Ovary (tissue), 7 donors: ENCODE measurements at regions not wholly inside any gene's neighbourhood (a gene's known extent, or its start where the extent isn't known, plus 50 kb on each side); places are given as distances from the start of the nearest gene placed in this dataset.

Source experiments
- DNase-seq, 5 donors: peaks; one replicate each; pipeline ENCODE4 v3.0.0-alpha.2; 2019 to 2020
- H3K27ac ChIP-seq, 2 donors: fragments of 200-600 bp; one replicate each; pipeline versions ENCODE4 v1.5.1 to v1.8.0; 2019 to 2022
- H3K27me3 ChIP-seq: fragments of 200-600 bp; one replicate; pipeline ENCODE4 v1.8.0; 2022
- H3K36me3 ChIP-seq: fragments of 200-600 bp; sonication (generic); one replicate; pipeline ENCODE4 v1.5.1; 2019
- H3K4me1 ChIP-seq: one replicate; pipeline ENCODE4 v1.8.1; 2013; ENCODE audit warnings: mild to moderate bottlenecking, moderate library complexity; ENCODE audit not compliant: insufficient read depth
- H3K4me3 ChIP-seq: fragments of 200-600 bp; sonication (generic); one replicate; pipeline ENCODE4 v1.5.1; 2017
- H3K9me3 ChIP-seq, 2 donors: fragments of 200-600 bp in 1 of 2; sonication (generic) in 1 of 2; one replicate each; pipeline versions ENCODE4 v1.5.1 to v1.8.1; 2013 to 2019; ENCODE audit warnings: mild to moderate bottlenecking in 1 of 2, moderate library complexity in 1 of 2
- EP300 ChIP-seq: sonication (generic); formaldehyde crosslinking; IDR thresholded peaks from one replicate; pipeline ENCODE4 v1.6.1; 2017; ENCODE audit warnings: antibody characterized with exemption
- POLR2A ChIP-seq: fragments of 450-650 bp; IDR thresholded peaks from one replicate; pipeline ENCODE4 v1.6.1; 2017; ENCODE audit warnings: antibody characterized with exemption, mild to moderate bottlenecking, moderate library complexity
- WGBS, 3 donors: extraction: QIAGEN DNeasy Blood & Tissue Kit in 1 of 3; methylation state at CpG; one replicate each; pipeline versions ENCODE4 v1.1.5 to v1.1.7; 2013 to 2017; 5-methylcytosine and 5-hydroxymethylcytosine counted together
- intact Hi-C, 4 donors: fragments of 100-400 bp; cut with DNase I; formaldehyde crosslinking; loops; one replicate each; pipeline versions ENCODE4 v1.11.0 to v1.15.1; 2022 to 2023
- TF ChIP-seq, protein P1 (sequence below), 3 donors: fragments of 450-650 bp in 2 of 3; fragments of 200-600 bp in 1 of 3; IDR thresholded peaks; one replicate each; pipeline versions ENCODE4 v1.5.1 to v1.8.0; 2016 to 2022; ENCODE audit warnings: antibody characterized with exemption in 3 of 3, mild to moderate bottlenecking in 1 of 3
- donor health status: DM: no; HTN: no; CAD: no; lungs with moderate emphysema.
- donor health status: DM: no; HTN: no; CAD: no.
- donor health status: Bipolar disorder and iron deficiency.
- donor health status: DM: no; HTN: no; CAD: no.
- donor health status: DM: yes; HTN: yes; CAD: no.

DNA sequence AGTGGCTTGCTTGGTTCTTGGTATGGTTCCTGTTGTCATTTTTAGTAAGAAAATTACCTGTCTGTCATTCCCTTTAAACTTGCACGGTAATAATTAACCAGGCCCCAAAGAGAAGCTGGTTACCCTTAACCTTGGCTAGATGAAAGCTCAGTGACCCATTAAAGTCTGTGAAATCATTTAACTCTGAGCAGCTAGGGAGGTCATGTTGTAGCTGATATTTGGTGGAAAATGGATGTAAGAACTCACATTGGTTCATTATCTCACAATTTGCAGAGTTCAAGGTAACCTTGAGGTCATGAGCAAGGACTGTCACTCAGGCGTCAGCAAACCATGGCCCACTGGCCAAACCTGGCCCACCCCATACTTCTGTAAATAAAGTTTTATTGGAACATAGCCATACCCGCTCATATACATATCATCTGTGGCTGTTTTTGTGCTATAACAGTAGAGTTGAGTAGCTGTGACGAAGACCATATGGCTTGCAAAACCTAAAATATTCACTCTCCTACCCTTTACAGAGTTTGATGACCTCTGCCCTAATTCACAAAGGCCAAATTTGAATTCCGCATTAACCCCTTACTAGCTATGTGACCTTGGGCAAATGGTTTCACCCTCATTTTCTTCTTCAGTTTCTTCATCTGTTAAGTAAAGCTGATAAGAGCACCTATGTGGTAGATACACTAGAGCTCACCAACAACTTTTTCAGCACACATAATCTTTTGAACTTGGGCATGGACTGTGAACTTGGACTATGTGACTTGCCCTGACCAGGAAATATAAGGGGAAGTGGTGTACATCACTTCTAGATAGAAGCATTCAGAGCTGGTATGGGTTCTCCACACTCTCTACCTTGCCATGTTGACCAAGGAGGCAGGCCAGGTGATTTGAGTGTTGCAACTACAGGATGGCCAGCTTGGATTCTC lies 61.5 kb upstream of the CPEB4 start:
- no peak for DNase-seq
- Histone ChIP-seq H3K4me3 (no peak overlapping the region), H3K9me3 (no peaks in the 10 kb centered on the region), H3K4me1 (peaks cover 8% of the 10 kb centered on the region), H3K36me3 (no peaks in the 10 kb centered on the region), H3K27me3 (no peaks in the 10 kb centered on the region), H3K27ac (no peak overlapping the region)
- WGBS, 3 donors: 81 to 89% (median 83%) methylated on average over 5 of the region's 5 CpGs
- TF ChIP-seq, protein P1, sequence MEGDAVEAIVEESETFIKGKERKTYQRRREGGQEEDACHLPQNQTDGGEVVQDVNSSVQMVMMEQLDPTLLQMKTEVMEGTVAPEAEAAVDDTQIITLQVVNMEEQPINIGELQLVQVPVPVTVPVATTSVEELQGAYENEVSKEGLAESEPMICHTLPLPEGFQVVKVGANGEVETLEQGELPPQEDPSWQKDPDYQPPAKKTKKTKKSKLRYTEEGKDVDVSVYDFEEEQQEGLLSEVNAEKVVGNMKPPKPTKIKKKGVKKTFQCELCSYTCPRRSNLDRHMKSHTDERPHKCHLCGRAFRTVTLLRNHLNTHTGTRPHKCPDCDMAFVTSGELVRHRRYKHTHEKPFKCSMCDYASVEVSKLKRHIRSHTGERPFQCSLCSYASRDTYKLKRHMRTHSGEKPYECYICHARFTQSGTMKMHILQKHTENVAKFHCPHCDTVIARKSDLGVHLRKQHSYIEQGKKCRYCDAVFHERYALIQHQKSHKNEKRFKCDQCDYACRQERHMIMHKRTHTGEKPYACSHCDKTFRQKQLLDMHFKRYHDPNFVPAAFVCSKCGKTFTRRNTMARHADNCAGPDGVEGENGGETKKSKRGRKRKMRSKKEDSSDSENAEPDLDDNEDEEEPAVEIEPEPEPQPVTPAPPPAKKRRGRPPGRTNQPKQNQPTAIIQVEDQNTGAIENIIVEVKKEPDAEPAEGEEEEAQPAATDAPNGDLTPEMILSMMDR (IDR thresholded peaks at IDR 0.05): no peak
- TF ChIP-seq POLR2A: no peak
- intact Hi-C loops: no loop called here

DNA sequence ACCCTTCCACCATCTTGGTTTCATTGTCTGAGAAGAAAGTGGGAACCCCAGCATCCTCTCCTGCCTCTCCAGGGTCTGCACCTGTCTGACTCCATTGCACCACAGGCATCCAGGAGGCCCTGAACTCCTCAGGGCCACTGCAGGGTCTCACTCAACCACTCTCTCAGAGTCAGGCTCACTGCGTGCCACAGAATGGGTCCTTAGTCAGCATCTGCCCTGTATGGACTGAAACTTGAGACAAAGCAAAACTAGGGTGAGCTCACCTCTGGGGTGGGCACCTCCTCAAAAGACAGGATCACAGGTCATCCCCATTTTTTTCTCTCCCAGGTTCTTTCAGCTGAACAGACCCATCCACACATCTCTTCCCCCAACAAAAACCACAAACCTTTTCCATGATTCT lies 59.2 kb upstream of the CPEB4 start:
- H3K36me3 ChIP-seq: no peaks in the 10 kb centered on the region
- WGBS, 3 donors: 97 to 100% (median 100%) methylated on average over 1 of the region's 1 CpG
- no peaks in the 10 kb centered on the region for H3K9me3 ChIP-seq
- no peak for DNase-seq
- H3K27ac ChIP-seq: no peak overlapping the region
- H3K27me3 ChIP-seq: no peaks in the 10 kb centered on the region
- peaks cover 6% of the 10 kb centered on the region for H3K4me1 ChIP-seq
- H3K4me3 ChIP-seq: no peak overlapping the region
- intact Hi-C loops: no loop called here
- TF ChIP-seq POLR2A (no peak), EP300 (no peak)
- TF ChIP-seq, protein P1 (IDR thresholded peaks at IDR 0.05): no peak

DNA sequence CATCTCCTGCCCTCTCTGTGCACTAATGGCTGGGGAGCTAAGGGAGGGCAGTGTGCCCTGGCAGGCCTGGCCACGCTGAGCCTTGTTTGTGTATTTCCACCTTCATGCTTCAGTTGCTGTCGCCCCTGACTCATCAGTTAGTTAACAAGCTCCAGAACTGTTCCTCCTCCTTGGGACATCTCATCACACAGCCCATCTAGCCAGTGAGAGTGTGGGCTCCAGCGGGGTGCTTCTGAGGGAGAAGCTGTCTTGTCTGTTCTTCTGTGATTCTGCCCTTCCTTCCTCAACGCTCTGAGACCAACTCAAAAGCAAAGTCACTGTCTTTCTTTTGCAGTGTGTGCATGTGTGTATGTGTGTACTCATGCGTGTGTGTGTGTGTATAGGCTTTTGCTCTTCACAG lies 58.3 kb upstream of the CPEB4 start:
- Histone ChIP-seq H3K4me1 (peaks cover 6% of the 10 kb centered on the region), H3K36me3 (no peaks in the 10 kb centered on the region), H3K27ac (no peak overlapping the region), H3K9me3 (no peaks in the 10 kb centered on the region), H3K27me3 (no peaks in the 10 kb centered on the region), H3K4me3 (no peak overlapping the region)
- DNase-seq: no peak
- WGBS, 3 donors: 83 to 93% (median 87%) methylated on average over 5 of the region's 5 CpGs
- intact Hi-C loops: no loop called here
- TF ChIP-seq EP300: no peak
- no peak for TF ChIP-seq POLR2A
- TF ChIP-seq, protein P1 (IDR thresholded peaks at IDR 0.05): no peak

DNA sequence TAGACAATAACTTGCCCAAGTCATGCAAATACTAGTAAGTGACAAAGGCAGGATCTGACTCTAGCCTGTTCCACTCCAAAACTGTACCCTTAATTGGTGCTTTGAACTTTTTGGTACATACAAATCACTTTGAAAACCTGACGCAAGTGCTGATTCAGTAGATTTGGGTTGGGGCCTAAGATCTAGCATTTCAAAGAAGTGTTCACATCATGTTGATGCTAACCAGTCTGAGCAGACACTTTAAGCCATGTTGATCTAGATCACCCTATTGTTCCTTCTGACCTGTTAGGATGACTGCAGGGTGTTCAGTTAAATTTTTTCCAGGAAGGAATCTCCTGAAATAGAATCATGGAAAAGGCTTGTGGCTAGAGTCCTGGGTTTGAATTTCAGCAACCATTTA lies 57.7 kb upstream of the CPEB4 start:
- H3K27me3 ChIP-seq: no peaks in the 10 kb centered on the region
- no peak for DNase-seq
- H3K9me3 ChIP-seq: no peaks in the 10 kb centered on the region
- H3K36me3 ChIP-seq: no peaks in the 10 kb centered on the region
- 88 to 94% (median 93%) methylated on average over 1 of the region's 1 CpG for WGBS, 3 donors
- intact Hi-C loops: no loop called here
- no peak overlapping the region for H3K27ac ChIP-seq
- no peak overlapping the region for H3K4me3 ChIP-seq
- peaks cover 4% of the 10 kb centered on the region for H3K4me1 ChIP-seq
- TF ChIP-seq, protein P1 (IDR thresholded peaks at IDR 0.05): no peak
- TF ChIP-seq POLR2A: no peak
- no peak for TF ChIP-seq EP300
